ENCODE measurements at regions not wholly inside any gene's neighbourhood (a gene's known extent, or its start where the extent isn't known, plus 50 kb on each side); places are given as distances from the start of the nearest gene placed in this dataset.

DNA sequence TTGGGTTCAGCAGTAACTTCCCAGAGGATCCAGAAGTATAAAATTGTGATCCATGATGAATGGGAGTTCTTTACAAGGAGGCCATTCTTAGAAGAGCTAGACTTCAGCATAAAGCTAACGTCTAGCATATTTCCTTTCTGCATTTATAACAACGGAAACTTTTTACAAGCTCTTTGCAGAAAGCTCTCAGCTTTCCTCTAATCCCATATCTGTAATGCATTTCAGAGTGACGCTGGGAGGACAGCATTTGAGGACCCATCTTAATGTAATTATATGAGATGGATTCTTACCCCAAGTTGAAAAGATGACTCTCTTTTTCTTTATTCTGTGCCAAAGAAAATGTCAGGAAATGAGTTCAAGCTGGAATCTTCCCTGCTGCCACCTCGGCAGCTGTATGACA is 132.0 kb upstream of the CACHD1 start:
- TF ChIP-seq, protein P1, sequence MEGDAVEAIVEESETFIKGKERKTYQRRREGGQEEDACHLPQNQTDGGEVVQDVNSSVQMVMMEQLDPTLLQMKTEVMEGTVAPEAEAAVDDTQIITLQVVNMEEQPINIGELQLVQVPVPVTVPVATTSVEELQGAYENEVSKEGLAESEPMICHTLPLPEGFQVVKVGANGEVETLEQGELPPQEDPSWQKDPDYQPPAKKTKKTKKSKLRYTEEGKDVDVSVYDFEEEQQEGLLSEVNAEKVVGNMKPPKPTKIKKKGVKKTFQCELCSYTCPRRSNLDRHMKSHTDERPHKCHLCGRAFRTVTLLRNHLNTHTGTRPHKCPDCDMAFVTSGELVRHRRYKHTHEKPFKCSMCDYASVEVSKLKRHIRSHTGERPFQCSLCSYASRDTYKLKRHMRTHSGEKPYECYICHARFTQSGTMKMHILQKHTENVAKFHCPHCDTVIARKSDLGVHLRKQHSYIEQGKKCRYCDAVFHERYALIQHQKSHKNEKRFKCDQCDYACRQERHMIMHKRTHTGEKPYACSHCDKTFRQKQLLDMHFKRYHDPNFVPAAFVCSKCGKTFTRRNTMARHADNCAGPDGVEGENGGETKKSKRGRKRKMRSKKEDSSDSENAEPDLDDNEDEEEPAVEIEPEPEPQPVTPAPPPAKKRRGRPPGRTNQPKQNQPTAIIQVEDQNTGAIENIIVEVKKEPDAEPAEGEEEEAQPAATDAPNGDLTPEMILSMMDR (IDR thresholded peaks at IDR 0.05 in 4 of 5, conservative IDR thresholded peaks at IDR 0.05 in 1 of 5) = no peak
- no peak for TF ChIP-seq POLR2A (IDR thresholded peaks at IDR 0.05)

Data from gastrocnemius medialis (tissue), 4 donors.